NCI-H510A treated with DMSO at 0.1 percent for 48 hours (cell line): ENCODE measurements at regions not wholly inside any gene's neighbourhood (a gene's known extent, or its start where the extent isn't known, plus 50 kb on each side); places are given as distances from the start of the nearest gene placed in this dataset.
"Not testable (repeated sequence)": the region's sequence is repeated elsewhere in the genome, so short reads cannot be mapped to it uniquely, and the experiment has no call there.

Experiments used
- DNase-seq: peaks from one replicate; lab custom pipeline; 2025; lab: John Stamatoyannopoulos, UW

GRCh38 chr6:94953867-94954631 is 623.3 kb upstream of the MANEA start:
- DNase-seq = no peak

DNA sequence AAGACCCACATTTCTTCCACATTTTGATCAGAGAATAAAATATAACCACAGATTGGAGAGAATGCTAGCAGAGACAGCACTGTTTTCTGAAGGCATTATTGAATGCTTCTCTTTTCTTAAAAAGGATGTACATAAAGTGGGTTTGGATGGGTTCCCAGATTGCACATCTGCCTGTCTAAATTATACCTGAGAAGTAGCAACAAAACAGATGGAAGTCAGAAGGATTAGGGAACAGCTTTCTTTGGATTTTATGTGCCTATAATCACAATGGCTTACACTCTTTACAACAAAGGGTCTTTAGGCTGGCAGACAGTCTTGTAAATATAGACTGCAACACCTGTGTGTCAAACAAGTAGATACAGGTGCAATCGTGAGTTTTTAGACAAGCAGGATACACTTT is 622.2 kb upstream of the MANEA start:
- DNase-seq = peak; percentile 53

- DNase-seq = no peak
Measured at GRCh38 chr6:94956910-94957309, 620.4 kb upstream of the MANEA start.

- DNase-seq = not testable (repeated sequence)
Measured at GRCh38 chr6:94964703-94965102, 612.6 kb upstream of the MANEA start.

DNA sequence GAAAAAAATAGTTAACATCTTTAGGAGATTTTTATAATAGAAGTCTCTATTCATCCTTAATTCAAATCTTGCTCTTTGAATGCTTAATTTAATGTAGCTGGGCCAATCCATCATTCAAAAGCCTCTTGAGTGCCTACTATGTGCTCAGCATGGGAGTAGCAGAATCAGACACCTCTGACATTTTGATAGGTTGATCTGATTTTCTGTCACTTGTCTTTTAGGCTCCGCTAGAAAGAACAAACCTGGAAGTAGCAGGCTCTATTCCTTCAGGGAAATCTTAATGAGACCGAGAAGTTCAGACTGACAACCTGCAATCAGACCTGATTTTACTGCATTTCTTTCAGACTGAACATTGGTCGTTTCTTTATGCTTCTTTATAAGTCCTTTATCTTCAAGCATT is 588.6 kb upstream of the MANEA start:
- no peak for DNase-seq

GRCh38 chr6:95017922-95018321 is 559.4 kb upstream of the MANEA start:
- DNase-seq = no peak
